Uterus (tissue), 3 donors: ENCODE measurements at regions not wholly inside any gene's neighbourhood (a gene's known extent, or its start where the extent isn't known, plus 50 kb on each side); places are given as distances from the start of the nearest gene placed in this dataset.

Source experiments
- DNase-seq, 2 donors: peaks; one replicate each; pipeline ENCODE4 v3.0.0-alpha.2; 2019 to 2020
- H3K27ac ChIP-seq, 2 donors: fragments of 200-600 bp; sonication (generic); 1 replicate in 1 of 2; 2 replicates in 1 of 2; pipeline ENCODE4 v1.5.1; 2016 to 2018
- H3K27me3 ChIP-seq, 2 donors: fragments of 200-600 bp; sonication (generic); one replicate each; pipeline ENCODE4 v1.5.1; 2018 to 2019; ENCODE audit warnings: control low read depth in 1 of 2
- H3K36me3 ChIP-seq, 2 donors: fragments of 200-600 bp; sonication (generic); one replicate each; pipeline ENCODE4 v1.5.1; 2019; ENCODE audit warnings: control low read depth in 1 of 2
- H3K4me1 ChIP-seq, 2 donors: fragments of 200-600 bp; sonication (generic); one replicate each; pipeline ENCODE4 v1.5.1; 2018 to 2019; ENCODE audit warnings: control low read depth in 1 of 2
- H3K4me3 ChIP-seq, 2 donors: fragments of 200-600 bp; sonication (generic); 1 replicate in 1 of 2; 2 replicates in 1 of 2; pipeline ENCODE4 v1.5.1; 2018 to 2019; ENCODE audit warnings: mild to moderate bottlenecking in 1 of 2
- H3K9me3 ChIP-seq, 2 donors: fragments of 200-600 bp; sonication (generic); one replicate each; pipeline ENCODE4 v1.5.1; 2019; ENCODE audit warnings: control low read depth in 1 of 2
- POLR2A ChIP-seq, 2 donors: fragments of 450-650 bp; IDR thresholded peaks; one replicate each; pipeline ENCODE4 v1.6.1; 2016; ENCODE audit warnings: antibody characterized with exemption in 2 of 2, mild to moderate bottlenecking in 1 of 2, moderate library complexity in 1 of 2
- intact Hi-C: fragments of 100-400 bp; cut with DNase I; formaldehyde crosslinking; loops from one replicate; pipeline ENCODE4 v1.15.1; 2023; ENCODE audit warnings: low total_unique reads
- TF ChIP-seq, protein P1 (sequence below), 4 experiments: fragments of 200-600 bp in 2 of 4; fragments of 450-650 bp in 2 of 4; sonication (generic) in 2 of 4; IDR thresholded peaks; one replicate each; pipeline ENCODE4 v1.5.1; 2016 to 2019; ENCODE audit warnings: antibody characterized with exemption in 4 of 4, mild to moderate bottlenecking in 2 of 4, moderate library complexity in 1 of 4
- donor health status: DM: yes; HTN: yes; CAD: no.

- Histone ChIP-seq H3K36me3 (no peaks in the 10 kb centered on the region), H3K27me3 (no peaks in the 10 kb centered on the region), H3K27ac (no peak overlapping the region), H3K4me3 (no peak overlapping the region), H3K4me1 (no peaks in the 10 kb centered on the region), H3K9me3 (no peaks in the 10 kb centered on the region)
- no peak for TF ChIP-seq POLR2A (IDR thresholded peaks at IDR 0.05)
- TF ChIP-seq, protein P1, sequence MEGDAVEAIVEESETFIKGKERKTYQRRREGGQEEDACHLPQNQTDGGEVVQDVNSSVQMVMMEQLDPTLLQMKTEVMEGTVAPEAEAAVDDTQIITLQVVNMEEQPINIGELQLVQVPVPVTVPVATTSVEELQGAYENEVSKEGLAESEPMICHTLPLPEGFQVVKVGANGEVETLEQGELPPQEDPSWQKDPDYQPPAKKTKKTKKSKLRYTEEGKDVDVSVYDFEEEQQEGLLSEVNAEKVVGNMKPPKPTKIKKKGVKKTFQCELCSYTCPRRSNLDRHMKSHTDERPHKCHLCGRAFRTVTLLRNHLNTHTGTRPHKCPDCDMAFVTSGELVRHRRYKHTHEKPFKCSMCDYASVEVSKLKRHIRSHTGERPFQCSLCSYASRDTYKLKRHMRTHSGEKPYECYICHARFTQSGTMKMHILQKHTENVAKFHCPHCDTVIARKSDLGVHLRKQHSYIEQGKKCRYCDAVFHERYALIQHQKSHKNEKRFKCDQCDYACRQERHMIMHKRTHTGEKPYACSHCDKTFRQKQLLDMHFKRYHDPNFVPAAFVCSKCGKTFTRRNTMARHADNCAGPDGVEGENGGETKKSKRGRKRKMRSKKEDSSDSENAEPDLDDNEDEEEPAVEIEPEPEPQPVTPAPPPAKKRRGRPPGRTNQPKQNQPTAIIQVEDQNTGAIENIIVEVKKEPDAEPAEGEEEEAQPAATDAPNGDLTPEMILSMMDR (IDR thresholded peaks at IDR 0.05) = no peak
- DNase-seq = no peak
- intact Hi-C loops = no loop called here
Observed at GRCh38 chr6:147768969-147769368, 260.5 kb downstream of the SAMD5 start.

GRCh38 chr6:147769496-147770087 lies 261.1 kb downstream of the SAMD5 start:
- H3K4me1 ChIP-seq = no peaks in the 10 kb centered on the region
- no peaks in the 10 kb centered on the region for H3K27me3 ChIP-seq
- no peaks in the 10 kb centered on the region for H3K9me3 ChIP-seq
- no peak for TF ChIP-seq POLR2A (IDR thresholded peaks at IDR 0.05)
- TF ChIP-seq, protein P1 (IDR thresholded peaks at IDR 0.05) = no peak
- no peak overlapping the region for H3K4me3 ChIP-seq
- DNase-seq = no peak
- no peaks in the 10 kb centered on the region for H3K36me3 ChIP-seq
- no peak overlapping the region for H3K27ac ChIP-seq
- intact Hi-C loops = no loop called here

DNA sequence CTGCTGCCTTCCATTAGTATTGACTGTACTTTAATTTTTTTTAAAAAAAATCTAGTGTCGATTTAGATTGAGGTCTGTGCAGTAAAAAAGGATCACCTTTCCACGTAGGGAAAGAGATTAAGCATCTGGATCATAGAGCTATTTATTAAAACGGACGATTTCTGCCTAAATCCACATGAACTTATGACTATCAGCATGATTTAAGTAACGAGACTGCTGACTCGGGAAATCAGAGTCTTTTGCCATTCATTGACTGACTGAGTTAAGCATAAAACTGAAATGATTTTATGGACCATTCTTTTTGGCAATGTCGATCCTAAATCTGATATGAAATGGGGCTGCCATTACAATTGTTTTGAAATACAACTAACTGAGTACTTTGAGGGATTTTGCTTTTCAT lies 261.7 kb downstream of the SAMD5 start:
- H3K4me1 ChIP-seq = no peaks in the 10 kb centered on the region
- H3K9me3 ChIP-seq = no peaks in the 10 kb centered on the region
- no peak for DNase-seq
- no peaks in the 10 kb centered on the region for H3K27me3 ChIP-seq
- no peak overlapping the region for H3K27ac ChIP-seq
- intact Hi-C loops = no loop called here
- H3K36me3 ChIP-seq = no peaks in the 10 kb centered on the region
- no peak overlapping the region for H3K4me3 ChIP-seq
- no peak for TF ChIP-seq POLR2A (IDR thresholded peaks at IDR 0.05)
- TF ChIP-seq, protein P1 (IDR thresholded peaks at IDR 0.05) = no peak

DNA sequence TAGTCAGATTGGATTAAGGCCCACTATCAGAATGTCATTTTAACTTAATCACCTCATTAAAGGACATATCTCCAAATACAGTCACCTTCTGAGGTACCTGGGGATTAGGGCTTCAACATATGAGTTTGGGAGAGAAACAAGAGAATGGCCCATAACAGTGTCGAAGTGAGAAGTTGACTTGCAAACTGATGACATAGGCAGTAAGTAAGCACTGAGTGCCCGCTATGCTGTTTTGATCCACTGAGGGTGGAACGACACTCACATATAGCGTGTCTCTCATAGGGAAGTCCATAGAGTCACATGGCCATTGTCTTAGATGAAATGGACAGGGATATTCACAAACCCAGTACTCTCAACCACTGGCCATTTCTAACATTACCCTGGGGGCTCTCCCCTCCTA lies 264.2 kb downstream of the SAMD5 start:
- H3K27me3 ChIP-seq = no peaks in the 10 kb centered on the region
- no peaks in the 10 kb centered on the region for H3K36me3 ChIP-seq
- TF ChIP-seq POLR2A (IDR thresholded peaks at IDR 0.05) = no peak
- TF ChIP-seq, protein P1 (IDR thresholded peaks at IDR 0.05) = no peak
- no peak for DNase-seq
- intact Hi-C loops = no loop called here
- H3K9me3 ChIP-seq = no peaks in the 10 kb centered on the region
- no peaks in the 10 kb centered on the region for H3K4me1 ChIP-seq
- no peak overlapping the region for H3K27ac ChIP-seq
- H3K4me3 ChIP-seq = no peak overlapping the region

- H3K4me3 ChIP-seq = no peak overlapping the region
- no peaks in the 10 kb centered on the region for H3K4me1 ChIP-seq
- intact Hi-C loops = no loop called here
- no peaks in the 10 kb centered on the region for H3K9me3 ChIP-seq
- no peak for DNase-seq
- no peaks in the 10 kb centered on the region for H3K27me3 ChIP-seq
- H3K36me3 ChIP-seq = no peaks in the 10 kb centered on the region
- no peak overlapping the region for H3K27ac ChIP-seq
- TF ChIP-seq, protein P1 (IDR thresholded peaks at IDR 0.05) = no peak
- TF ChIP-seq POLR2A (IDR thresholded peaks at IDR 0.05) = no peak
Observed at GRCh38 chr6:147774856-147775255, 266.4 kb downstream of the SAMD5 start.
